ENCODE measurements at regions not wholly inside any gene's neighbourhood (a gene's known extent, or its start where the extent isn't known, plus 50 kb on each side); places are given as distances from the start of the nearest gene placed in this dataset.
"Not testable (repeated sequence)": the region's sequence is repeated elsewhere in the genome, so short reads cannot be mapped to it uniquely, and the experiment has no call there.

GRCh38 chr14:55803873-55804553 is 224.0 kb downstream of the KTN1 start:
- no peak for DNase-seq (ENCODE audit: low read depth in 2 of 3, low spot score in 2 of 3)

- DNase-seq (ENCODE audit: low read depth in 2 of 3, low spot score in 2 of 3), result no peak
Observed at GRCh38 chr14:55805250-55805649, 225.2 kb downstream of the KTN1 start.

DNA sequence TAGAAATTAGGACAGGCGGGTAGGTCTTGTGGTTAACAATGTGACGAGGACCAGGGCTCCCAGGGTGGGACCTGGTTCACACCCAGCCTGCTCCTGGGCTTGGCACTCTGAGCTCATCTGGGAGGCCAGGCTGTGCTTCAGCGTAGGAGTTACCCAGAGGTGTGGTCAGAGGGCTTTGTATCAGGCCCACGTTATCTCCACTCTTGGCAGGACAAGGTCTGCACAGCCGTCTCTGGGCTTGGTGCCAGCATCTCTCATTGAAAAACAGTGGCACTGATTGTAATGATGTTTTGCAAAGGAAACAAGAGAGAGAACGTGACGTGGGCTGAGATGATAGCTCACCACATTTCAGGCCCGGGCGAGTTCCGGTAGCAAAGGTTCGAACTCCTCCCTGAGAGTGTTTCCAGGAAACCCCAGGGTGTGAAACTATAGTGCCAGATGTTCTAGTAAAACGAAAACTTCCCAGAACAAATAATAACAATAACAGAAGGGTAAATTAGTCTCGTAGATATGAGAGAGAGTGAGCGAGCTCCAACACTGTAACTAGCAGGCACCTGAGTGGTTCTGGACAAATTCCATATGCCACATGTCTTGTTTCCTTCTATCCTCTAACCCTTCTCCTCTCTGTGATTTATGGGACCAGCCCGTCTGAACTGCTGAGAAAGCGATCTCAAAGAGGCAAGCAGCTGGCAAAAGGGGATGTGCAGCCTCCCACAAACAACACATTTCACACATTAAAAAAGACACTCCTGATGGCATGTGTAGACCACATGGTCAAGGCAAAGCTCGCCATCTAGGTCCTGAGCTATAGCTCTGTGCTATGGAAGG is 227.3 kb downstream of the KTN1 start:
- peak; percentile 49 to 82 (median 52) for DNase-seq (ENCODE audit: low read depth in 2 of 3, low spot score in 2 of 3)

DNA sequence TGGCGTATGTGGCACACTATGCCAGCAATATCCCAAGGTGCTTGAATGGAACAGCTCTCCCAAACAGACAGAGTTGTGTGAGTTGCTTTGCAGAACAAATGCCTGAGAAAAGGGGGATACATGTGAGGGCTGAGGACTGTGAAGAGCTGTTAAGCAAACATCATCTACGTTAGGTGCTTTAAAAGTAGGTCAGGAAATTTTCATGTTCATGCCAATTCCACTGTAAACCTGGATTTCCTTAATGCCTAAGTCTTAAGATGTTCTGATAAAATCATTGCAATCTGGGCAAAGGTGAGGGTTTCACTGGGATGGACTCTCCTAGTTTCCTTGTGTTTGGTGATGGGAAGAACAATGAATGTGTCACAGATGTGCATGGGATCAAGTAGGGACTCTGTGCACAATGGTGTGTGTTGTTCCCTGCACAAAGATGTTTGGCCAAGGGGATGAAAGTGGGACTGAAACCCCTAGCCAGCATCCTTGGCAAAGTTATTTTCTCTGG is 227.9 kb downstream of the KTN1 start:
- no peak for DNase-seq (ENCODE audit: low read depth in 2 of 3, low spot score in 2 of 3)

DNA sequence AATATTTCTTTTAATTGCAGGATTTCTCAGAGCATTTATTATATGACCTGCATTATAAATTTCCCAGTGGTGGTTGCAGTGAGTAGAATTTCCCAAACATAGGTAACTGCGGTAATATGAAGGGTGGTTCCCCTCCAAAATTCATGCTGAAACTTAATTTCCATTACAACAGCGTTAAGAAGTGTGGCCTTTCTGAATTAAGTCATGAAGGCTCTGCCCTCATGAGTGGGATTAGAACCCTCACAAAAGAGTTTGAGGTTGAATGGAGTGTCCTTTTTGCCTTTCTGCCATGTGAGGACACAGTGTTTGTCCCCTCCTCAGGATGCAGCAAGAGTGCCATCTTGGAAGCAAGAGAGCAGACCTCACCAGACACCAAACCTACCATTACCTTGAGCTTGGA is 233.6 kb downstream of the KTN1 start:
- no peak for DNase-seq (ENCODE audit: low read depth in 2 of 3, low spot score in 2 of 3)

- DNase-seq (ENCODE audit: low read depth in 2 of 3, low spot score in 2 of 3), result no peak
Observed at GRCh38 chr14:55814064-55814463, 234.1 kb downstream of the KTN1 start.

GRCh38 chr14:55814873-55815272 is 234.9 kb downstream of the KTN1 start:
- peak in 2 of 3 donors; percentile 40 to 78 for DNase-seq (ENCODE audit: low read depth in 2 of 3, low spot score in 2 of 3)

- DNase-seq (ENCODE audit: low read depth in 2 of 3, low spot score in 2 of 3), result no peak
Observed at GRCh38 chr14:55816225-55816624, 236.2 kb downstream of the KTN1 start.

DNA sequence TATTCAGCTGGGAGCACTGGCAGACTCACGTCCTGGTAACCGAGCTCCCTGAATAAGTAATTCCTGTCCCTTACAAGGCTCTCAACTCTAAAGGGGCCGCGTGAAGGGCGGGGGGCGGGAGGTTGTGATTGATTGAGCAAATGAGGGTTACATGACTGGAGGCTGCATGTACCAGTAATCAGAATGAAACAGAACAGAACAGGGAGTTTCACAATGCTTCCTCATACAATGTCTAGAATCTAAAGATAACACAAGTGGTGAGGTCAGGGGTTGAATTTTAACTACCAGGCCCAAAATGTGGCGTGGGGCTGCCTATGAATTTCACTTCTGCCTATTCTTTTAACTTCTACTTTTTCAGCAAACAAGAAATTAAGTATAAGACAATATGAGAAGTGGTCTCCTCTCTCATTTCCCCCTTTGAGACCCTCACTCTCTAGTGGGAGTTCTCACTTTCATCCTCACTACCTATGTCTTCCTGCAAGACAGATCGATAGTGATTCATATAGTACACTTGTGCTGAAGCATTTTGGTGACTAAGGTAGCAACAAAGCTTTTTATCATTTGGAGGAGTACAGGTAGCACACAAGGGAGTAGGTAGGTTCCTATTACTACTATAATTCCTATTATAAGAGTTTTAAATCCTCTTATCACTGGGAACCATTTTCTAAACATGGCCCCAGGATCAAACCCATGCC is 239.8 kb downstream of the KTN1 start:
- peak in 1 of 3 donors; percentile 11 for DNase-seq (ENCODE audit: low read depth in 2 of 3, low spot score in 2 of 3)

DNA sequence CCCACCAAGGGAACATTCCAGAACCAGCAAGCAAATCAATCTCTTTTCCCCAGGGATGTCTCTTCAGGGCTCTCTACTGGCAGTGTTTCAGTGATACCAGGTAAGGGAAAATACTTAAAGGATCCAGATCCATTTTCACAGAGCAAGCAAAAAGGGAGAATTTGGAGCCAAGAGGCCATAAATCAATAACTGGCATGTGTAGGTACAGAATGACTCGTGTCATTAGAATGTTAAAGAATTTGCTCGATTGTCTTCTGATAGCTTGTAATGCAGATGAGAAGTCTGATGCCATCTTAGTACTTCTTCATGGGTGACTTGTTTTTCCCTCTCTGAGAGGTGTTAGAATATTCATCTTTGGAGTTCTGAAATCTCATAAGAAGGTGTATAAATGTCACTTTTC is 242.9 kb downstream of the KTN1 start:
- no peak for DNase-seq (ENCODE audit: low read depth in 2 of 3, low spot score in 2 of 3)

DNA sequence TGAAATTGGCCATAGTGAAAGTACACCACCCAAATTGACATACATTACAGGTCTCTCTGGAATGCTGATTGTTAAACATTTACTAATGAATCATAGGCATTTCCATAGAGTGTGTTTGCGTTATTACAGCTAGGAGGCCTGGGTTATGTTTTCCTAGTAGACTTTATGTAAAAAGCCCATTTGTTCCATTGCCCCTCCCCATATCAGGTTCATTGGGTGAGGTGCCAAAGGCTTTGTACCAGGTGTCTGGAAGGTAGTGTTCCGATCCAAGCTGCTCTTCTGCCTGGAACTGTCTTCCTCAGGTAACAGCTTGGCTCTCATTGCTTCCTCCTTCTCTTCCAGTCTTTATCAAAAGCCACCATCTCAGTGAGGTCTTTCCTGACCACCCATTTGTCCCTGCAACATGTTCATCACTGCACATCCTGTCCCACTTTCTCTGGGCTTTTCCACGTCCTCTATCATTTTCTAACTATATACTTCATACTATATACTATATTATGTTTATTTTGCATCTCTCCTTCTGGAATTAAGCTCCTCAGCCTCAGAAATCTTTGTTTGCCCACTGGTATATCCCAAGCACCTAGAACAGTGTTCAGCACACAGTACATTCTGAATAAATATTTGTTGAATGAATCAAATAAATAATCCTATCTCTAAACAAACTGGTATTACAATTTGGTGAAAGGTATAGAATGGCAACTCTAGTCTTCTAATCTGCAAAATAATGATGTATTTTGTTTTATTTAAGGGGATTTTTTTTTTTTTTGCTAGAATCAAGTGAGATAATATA is 252.3 kb downstream of the KTN1 start:
- DNase-seq (ENCODE audit: low read depth in 2 of 3, low spot score in 2 of 3), result no peak

- no peak for DNase-seq (ENCODE audit: low read depth in 2 of 3, low spot score in 2 of 3)
Observed at GRCh38 chr14:55832974-55833373, 253.0 kb downstream of the KTN1 start.

GRCh38 chr14:55834390-55834789 is 254.4 kb downstream of the KTN1 start:
- no peak for DNase-seq (ENCODE audit: low read depth in 2 of 3, low spot score in 2 of 3)

DNA sequence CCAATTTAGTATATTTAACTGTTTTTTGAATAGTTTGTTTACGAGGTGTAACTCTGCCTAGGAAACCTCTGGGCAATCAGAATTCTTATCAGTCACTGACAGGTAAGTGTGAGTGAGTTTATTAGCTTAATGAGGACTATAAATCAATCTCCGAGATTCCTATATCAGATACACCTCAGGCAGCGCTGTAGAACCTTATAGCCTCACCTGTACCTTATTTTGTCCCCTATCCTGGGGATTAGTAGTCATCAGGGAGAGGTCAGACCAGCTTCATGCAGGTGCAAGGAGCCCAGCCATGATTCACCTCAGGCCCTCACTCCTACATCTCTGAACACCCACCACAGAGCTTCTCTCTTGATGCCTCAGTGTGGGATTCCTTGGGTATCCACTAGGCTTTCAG is 256.0 kb downstream of the KTN1 start:
- DNase-seq (ENCODE audit: low read depth in 2 of 3, low spot score in 2 of 3), result no peak

GRCh38 chr14:55837467-55837866 is 257.5 kb downstream of the KTN1 start:
- no peak for DNase-seq (ENCODE audit: low read depth in 2 of 3, low spot score in 2 of 3)

- DNase-seq (ENCODE audit: low read depth in 2 of 3, low spot score in 2 of 3), result no peak
Observed at GRCh38 chr14:55838529-55839052, 258.6 kb downstream of the KTN1 start.

DNA sequence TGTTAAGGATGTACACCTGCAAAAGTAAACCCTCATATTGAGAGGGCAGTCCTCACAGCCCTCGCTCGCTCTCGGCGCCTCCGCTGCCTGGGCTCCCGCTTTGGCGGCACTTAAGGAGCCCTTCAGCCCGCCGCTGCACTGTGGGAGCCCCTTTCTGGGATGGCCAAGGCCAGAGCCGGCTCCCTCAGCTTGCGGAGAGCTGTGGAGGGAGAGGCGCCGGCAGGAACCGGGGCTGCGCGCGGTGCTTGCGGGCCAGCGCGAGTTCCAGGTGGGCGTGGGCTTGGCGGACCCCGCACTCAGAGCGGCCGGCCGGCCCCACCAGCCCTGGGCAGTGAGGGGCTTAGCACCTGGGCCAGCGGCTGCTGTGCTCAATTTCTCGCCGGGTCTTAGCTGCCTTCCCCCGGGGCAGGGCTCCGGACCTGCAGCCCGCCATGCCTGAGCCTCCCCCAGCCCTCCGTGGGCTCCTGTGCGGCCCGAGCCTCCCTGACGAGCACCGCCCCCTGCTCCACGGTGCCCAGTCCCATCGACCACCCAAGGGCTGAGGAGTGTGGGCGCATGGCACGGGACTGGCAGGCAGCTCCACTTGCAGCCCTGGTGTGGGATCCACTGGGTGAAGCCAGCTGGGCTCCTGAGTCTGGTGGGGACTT is 259.4 kb downstream of the KTN1 start:
- not testable (repeated sequence) for DNase-seq (ENCODE audit: low read depth in 2 of 3, low spot score in 2 of 3)

- DNase-seq (ENCODE audit: low read depth in 2 of 3, low spot score in 2 of 3), result no peak
Observed at GRCh38 chr14:55840821-55841220, 260.8 kb downstream of the KTN1 start.

DNA sequence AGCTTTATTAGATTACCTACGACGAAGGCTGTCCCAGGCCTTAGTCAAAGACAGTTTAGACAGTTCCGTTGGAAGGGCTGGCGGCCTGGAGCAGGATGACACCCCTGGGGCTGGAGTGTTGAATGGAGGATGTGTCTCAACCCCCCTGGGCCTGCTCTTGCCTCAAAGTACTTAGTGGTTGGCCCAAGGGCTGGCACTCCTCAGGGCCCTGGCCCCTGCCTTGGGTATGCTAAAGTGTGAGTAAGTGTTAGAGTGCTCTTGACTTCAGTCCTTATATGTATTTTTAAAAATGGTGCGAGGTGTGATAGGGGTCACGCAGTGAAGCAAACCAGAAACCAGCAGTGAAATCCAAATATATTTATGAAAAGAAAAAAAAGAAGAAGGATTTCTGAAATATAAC is 261.6 kb downstream of the KTN1 start:
- no peak for DNase-seq (ENCODE audit: low read depth in 2 of 3, low spot score in 2 of 3)

Data from hematopoietic multipotent progenitor cell (in vitro differentiated cells).